Esophagus squamous epithelium (tissue), 5 donors: ENCODE measurements at regions not wholly inside any gene's neighbourhood (a gene's known extent, or its start where the extent isn't known, plus 50 kb on each side); places are given as distances from the start of the nearest gene placed in this dataset.

ENCODE experiments used
- DNase-seq: peaks from one replicate; lab custom pipeline; 2025; lab: John Stamatoyannopoulos, UW
- H3K27ac ChIP-seq, 4 donors: fragments of 200-600 bp; sonication (generic); one replicate each; pipeline ENCODE4 v1.5.1; 2016 to 2019; ENCODE audit warnings: mild to moderate bottlenecking in 1 of 4
- H3K27me3 ChIP-seq, 4 donors: fragments of 200-600 bp; sonication (generic); 1 replicate in 3 of 4; 2 replicates in 1 of 4; pipeline versions ENCODE4 v1.5.1 to v1.6.0; 2017 to 2021; ENCODE audit warnings: antibody characterized with exemption in 1 of 4
- H3K36me3 ChIP-seq, 3 donors: fragments of 200-600 bp; sonication (generic); one replicate each; pipeline ENCODE4 v1.5.1; 2016 to 2019
- H3K4me1 ChIP-seq, 3 donors: fragments of 200-600 bp; sonication (generic); one replicate each; pipeline ENCODE4 v1.5.1; 2017 to 2019
- H3K4me3 ChIP-seq, 4 donors: fragments of 200-600 bp; sonication (generic); 1 replicate in 3 of 4; 2 replicates in 1 of 4; pipeline ENCODE4 v1.5.1; 2016 to 2019; ENCODE audit warnings: mild to moderate bottlenecking in 2 of 4, moderate library complexity in 1 of 4
- H3K9me3 ChIP-seq, 3 donors: fragments of 200-600 bp; sonication (generic); one replicate each; pipeline ENCODE4 v1.5.1; 2016 to 2019
- POLR2A ChIP-seq, 4 donors: fragments of 450-650 bp; IDR thresholded peaks; one replicate each; pipeline ENCODE4 v1.6.1; 2017; ENCODE audit warnings: antibody characterized with exemption in 4 of 4, mild to moderate bottlenecking in 4 of 4, moderate library complexity in 3 of 4
- WGBS, 2 donors: methylation state at CpG; one replicate each; pipeline ENCODE4 v1.1.5; 2018; 5-methylcytosine and 5-hydroxymethylcytosine counted together
- intact Hi-C: fragments of 100-400 bp; cut with DNase I; formaldehyde crosslinking; loops from one replicate; pipeline ENCODE4 v1.15.0; 2022
- TF ChIP-seq, protein P1 (sequence below), 6 experiments: fragments of 450-650 bp in 4 of 6; fragments of 200-600 bp in 2 of 6; sonication (generic) in 2 of 6; IDR thresholded peaks; one replicate each; pipeline ENCODE4 v1.5.1; 2016 to 2019; ENCODE audit warnings: antibody characterized with exemption in 6 of 6, mild to moderate bottlenecking in 4 of 6, moderate library complexity in 4 of 6
- donor health status: DM: yes; HTN: yes; CAD: no.

- intact Hi-C loops: no loop called here
- 45 to 57% methylated on average over 7 of the region's 7 CpGs for WGBS, 2 donors
Observed at GRCh38 chr16:6495486-6496210, 837.0 kb upstream of the RBFOX1 start.

GRCh38 chr16:6494716-6495115, 837.9 kb upstream of the RBFOX1 start:
- no peak for TF ChIP-seq POLR2A (IDR thresholded peaks at IDR 0.05)
- TF ChIP-seq, protein P1, sequence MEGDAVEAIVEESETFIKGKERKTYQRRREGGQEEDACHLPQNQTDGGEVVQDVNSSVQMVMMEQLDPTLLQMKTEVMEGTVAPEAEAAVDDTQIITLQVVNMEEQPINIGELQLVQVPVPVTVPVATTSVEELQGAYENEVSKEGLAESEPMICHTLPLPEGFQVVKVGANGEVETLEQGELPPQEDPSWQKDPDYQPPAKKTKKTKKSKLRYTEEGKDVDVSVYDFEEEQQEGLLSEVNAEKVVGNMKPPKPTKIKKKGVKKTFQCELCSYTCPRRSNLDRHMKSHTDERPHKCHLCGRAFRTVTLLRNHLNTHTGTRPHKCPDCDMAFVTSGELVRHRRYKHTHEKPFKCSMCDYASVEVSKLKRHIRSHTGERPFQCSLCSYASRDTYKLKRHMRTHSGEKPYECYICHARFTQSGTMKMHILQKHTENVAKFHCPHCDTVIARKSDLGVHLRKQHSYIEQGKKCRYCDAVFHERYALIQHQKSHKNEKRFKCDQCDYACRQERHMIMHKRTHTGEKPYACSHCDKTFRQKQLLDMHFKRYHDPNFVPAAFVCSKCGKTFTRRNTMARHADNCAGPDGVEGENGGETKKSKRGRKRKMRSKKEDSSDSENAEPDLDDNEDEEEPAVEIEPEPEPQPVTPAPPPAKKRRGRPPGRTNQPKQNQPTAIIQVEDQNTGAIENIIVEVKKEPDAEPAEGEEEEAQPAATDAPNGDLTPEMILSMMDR (IDR thresholded peaks at IDR 0.05): no peak
- no peaks in the 10 kb centered on the region for H3K4me1 ChIP-seq
- no peaks in the 10 kb centered on the region for H3K27me3 ChIP-seq
- no peaks in the 10 kb centered on the region for H3K36me3 ChIP-seq
- intact Hi-C loops: no loop called here
- H3K27ac ChIP-seq: no peak overlapping the region
- no peak overlapping the region for H3K4me3 ChIP-seq
- no peaks in the 10 kb centered on the region for H3K9me3 ChIP-seq
- DNase-seq: no peak
- WGBS, 2 donors: 87 to 88% methylated on average over 6 of the region's 6 CpGs

More at GRCh38 chr16:6495486-6496210, 837.0 kb upstream of the RBFOX1 start:
- TF ChIP-seq, protein P1 (IDR thresholded peaks at IDR 0.05): no peak
- no peak for TF ChIP-seq POLR2A (IDR thresholded peaks at IDR 0.05)
- H3K36me3 ChIP-seq: no peaks in the 10 kb centered on the region
- DNase-seq: no peak
- no peaks in the 10 kb centered on the region for H3K9me3 ChIP-seq
- no peaks in the 10 kb centered on the region for H3K27me3 ChIP-seq
- no peak overlapping the region for H3K27ac ChIP-seq
- no peaks in the 10 kb centered on the region for H3K4me1 ChIP-seq
- H3K4me3 ChIP-seq: no peak overlapping the region

GRCh38 chr16:6493555-6493954, 839.1 kb upstream of the RBFOX1 start:
- 73 to 74% methylated on average over 6 of the region's 6 CpGs for WGBS, 2 donors
- no peaks in the 10 kb centered on the region for H3K27me3 ChIP-seq
- no peaks in the 10 kb centered on the region for H3K4me1 ChIP-seq
- no peak for TF ChIP-seq POLR2A (IDR thresholded peaks at IDR 0.05)
- TF ChIP-seq, protein P1 (IDR thresholded peaks at IDR 0.05): no peak
- no peaks in the 10 kb centered on the region for H3K9me3 ChIP-seq
- no peak for DNase-seq
- no peak overlapping the region for H3K4me3 ChIP-seq
- no peaks in the 10 kb centered on the region for H3K36me3 ChIP-seq
- intact Hi-C loops: no loop called here
- no peak overlapping the region for H3K27ac ChIP-seq

DNA sequence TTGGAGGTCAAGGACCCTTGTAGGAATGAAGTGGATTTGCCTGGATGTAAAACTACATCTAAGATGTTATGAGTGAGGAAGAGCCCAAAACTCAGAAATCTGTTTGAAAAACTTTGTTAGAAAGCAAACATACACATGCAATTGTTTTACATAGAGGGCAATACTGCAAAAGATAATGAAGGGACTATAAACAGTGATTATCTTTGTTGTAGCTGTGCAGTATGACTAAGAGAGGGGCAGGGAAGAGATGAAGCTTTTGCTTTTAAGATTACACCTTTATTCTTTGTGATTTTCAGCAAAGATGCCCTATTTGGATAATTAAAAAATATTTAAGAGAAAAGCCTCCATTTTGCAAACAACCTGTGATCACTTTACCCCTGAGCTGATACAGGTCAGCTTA, 839.9 kb upstream of the RBFOX1 start:
- Histone ChIP-seq H3K4me1 (no peaks in the 10 kb centered on the region), H3K9me3 (no peaks in the 10 kb centered on the region), H3K27ac (no peak overlapping the region), H3K36me3 (no peaks in the 10 kb centered on the region), H3K4me3 (no peak overlapping the region), H3K27me3 (no peaks in the 10 kb centered on the region)
- intact Hi-C loops: no loop called here
- no peak for TF ChIP-seq POLR2A (IDR thresholded peaks at IDR 0.05)
- TF ChIP-seq, protein P1 (IDR thresholded peaks at IDR 0.05): no peak
- DNase-seq: no peak

GRCh38 chr16:6484935-6485334, 847.7 kb upstream of the RBFOX1 start:
- no peak for DNase-seq
- H3K4me1 ChIP-seq: no peaks in the 10 kb centered on the region
- TF ChIP-seq, protein P1 (IDR thresholded peaks at IDR 0.05): no peak
- no peaks in the 10 kb centered on the region for H3K9me3 ChIP-seq
- no peak overlapping the region for H3K4me3 ChIP-seq
- H3K27me3 ChIP-seq: peaks cover 0 to 38% (median 0%) of the 10 kb centered on the region in 4 donors
- WGBS, 2 donors: 11 to 14% methylated on average over 2 of the region's 2 CpGs
- no peak overlapping the region for H3K27ac ChIP-seq
- H3K36me3 ChIP-seq: no peaks in the 10 kb centered on the region
- intact Hi-C loops: no loop called here
